ENCODE measurements at regions not wholly inside any gene's neighbourhood (a gene's known extent, or its start where the extent isn't known, plus 50 kb on each side); places are given as distances from the start of the nearest gene placed in this dataset.

DNA sequence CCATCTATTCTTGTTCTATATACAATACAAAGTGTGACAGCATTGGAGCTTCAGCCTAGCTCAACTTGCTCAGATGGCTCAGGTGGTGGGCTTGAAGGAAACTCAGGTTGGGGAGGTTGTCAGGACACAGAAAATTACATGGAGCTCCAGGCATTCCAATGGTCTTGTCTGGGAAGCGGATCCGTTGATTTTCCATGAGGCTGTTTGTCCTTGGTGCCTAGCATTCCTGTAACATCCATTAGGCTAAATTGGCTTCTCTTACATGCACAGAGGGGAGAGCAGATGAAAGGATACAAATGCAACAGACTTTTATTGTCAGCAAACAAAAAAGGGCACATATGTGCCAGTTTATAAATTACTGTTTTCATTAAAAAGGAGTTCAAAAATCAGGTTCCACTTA, 75.5 kb upstream of the OTX2 start:
- H4K91ac ChIP-seq (ENCODE audit: insufficient read length, low read depth, low read length) = no peak overlapping the region
- H3K27me3 ChIP-seq (ENCODE audit: insufficient read depth, low read length) = peaks cover 9% of the 10 kb centered on the region; the same call in 1 of the 2 replicates
- Mint-ChIP-seq H3K4me1 (peaks cover 55 to 62% of the 10 kb centered on the region in 2 experiments), H3K4me3 (no peak overlapping the region), H3K27ac (no peak overlapping the region), H3K9me3 (no peaks in the 10 kb centered on the region; a peak in 1 of 5 replicates), H3K36me3 (ENCODE audit: insufficient read depth in 1 of 3, low read depth in 3 of 3) (no peaks in the 10 kb centered on the region), H3K27me3 (ENCODE audit: low read depth) (peaks cover 26% of the 10 kb centered on the region)
- H4K20me1 ChIP-seq (ENCODE audit: control insufficient read depth, insufficient read depth, insufficient read length) = no peaks in the 10 kb centered on the region
- peaks cover 7% of the 10 kb centered on the region; the same call in 1 of the 2 replicates for H3K4me1 ChIP-seq (ENCODE audit: insufficient read depth, low read length)
- no peak overlapping the region for H3K4ac ChIP-seq (ENCODE audit: low read depth, low read length)
- H2BK15ac ChIP-seq (ENCODE audit: low read depth, low read length) = no peak overlapping the region
- no peak for DNase-seq
- no CpG with 5 or more reads among the region's 2 CpGs for WGBS (ENCODE audit: extremely low coverage, insufficient read length, low lambda C conversion rate)
- H2BK20ac ChIP-seq (ENCODE audit: low read depth, low read length, poor library complexity, severe bottlenecking) = no peak overlapping the region
- H3K23ac ChIP-seq (ENCODE audit: insufficient read length, low read depth, low read length) = no peak overlapping the region
- no peak overlapping the region for H3K14ac ChIP-seq (ENCODE audit: insufficient read depth, low read length)
- no peak for TF ChIP-seq CTCF (conservative IDR thresholded peaks at IDR 0.05)
- no peak overlapping the region for H4K5ac ChIP-seq (ENCODE audit: insufficient read length, low read depth, low read length)
- H2AK5ac ChIP-seq (ENCODE audit: insufficient read length, low read length) = no peak overlapping the region
- no peak overlapping the region for H3K56ac ChIP-seq (ENCODE audit: insufficient read length, low read depth, low read length)
- no peak overlapping the region for H4K8ac ChIP-seq (replicated peaks; ENCODE audit: insufficient read length, low read depth, low read length)
- no peak overlapping the region for H3K18ac ChIP-seq (ENCODE audit: insufficient read length, low read depth, low read length)
- no peak overlapping the region for H2BK120ac ChIP-seq (ENCODE audit: low read depth, low read length, poor library complexity, severe bottlenecking)
- no peak overlapping the region for H2AFZ ChIP-seq (ENCODE audit: low read length)
- no peaks in the 10 kb centered on the region for H3K9me3 ChIP-seq (ENCODE audit: control insufficient read depth, low read depth, low read length)
- H3K9ac ChIP-seq (ENCODE audit: extremely low read depth, insufficient read length, low read length) = no peak overlapping the region
- H3K23me2 ChIP-seq (ENCODE audit: insufficient read length, low read depth, low read length, poor library complexity, severe bottlenecking) = no peaks in the 10 kb centered on the region
- no peak overlapping the region for H3K4me2 ChIP-seq (ENCODE audit: insufficient read depth, insufficient read length, low read length)
- no peak overlapping the region for H2BK5ac ChIP-seq (ENCODE audit: insufficient read length, low read length)
- H3T11ph ChIP-seq (ENCODE audit: low read length) = no peak overlapping the region
- no peak overlapping the region for H3K27ac ChIP-seq (ENCODE audit: insufficient read length, low read depth, low read length)
- H2BK12ac ChIP-seq (ENCODE audit: insufficient read length, low read depth, low read length) = no peak overlapping the region
- H3K79me1 ChIP-seq (ENCODE audit: insufficient read depth, low read depth, low read length, poor library complexity, severe bottlenecking) = no peaks in the 10 kb centered on the region
- no peaks in the 10 kb centered on the region for H3K79me2 ChIP-seq (ENCODE audit: insufficient read depth, low read length)

Measured in H9 (cell line).